Colonic mucosa (tissue), 4 donors: ENCODE measurements at regions not wholly inside any gene's neighbourhood (a gene's known extent, or its start where the extent isn't known, plus 50 kb on each side); places are given as distances from the start of the nearest gene placed in this dataset.
"Not testable (repeated sequence)": the region's sequence is repeated elsewhere in the genome, so short reads cannot be mapped to it uniquely, and the experiment has no call there.

ENCODE experiments used
- DNase-seq: peaks from one replicate; pipeline ENCODE4 v3.0.0-alpha.2; 2020
- H3K27ac ChIP-seq: fragments of 200-600 bp; one replicate; pipeline ENCODE4 v1.8.0; 2021
- H3K27me3 ChIP-seq: fragments of 200-600 bp; one replicate; pipeline ENCODE4 v1.8.0; 2021
- H3K36me3 ChIP-seq: fragments of 200-600 bp; one replicate; pipeline ENCODE4 v1.8.0; 2021
- H3K4me1 ChIP-seq: fragments of 200-600 bp; one replicate; pipeline ENCODE4 v1.8.0; 2021; ENCODE audit warnings: mild to moderate bottlenecking
- H3K4me3 ChIP-seq: fragments of 200-600 bp; one replicate; pipeline ENCODE4 v1.8.0; 2021
- H3K9ac ChIP-seq, 2 donors: one replicate each; pipeline ENCODE4 v1.7.0; 2013; ENCODE audit warnings: control low read depth in 2 of 2, low read depth in 2 of 2, low read length in 2 of 2
- H3K9me3 ChIP-seq: fragments of 200-600 bp; one replicate; pipeline ENCODE4 v1.8.0; 2021
- CTCF ChIP-seq: fragments of 200-600 bp; IDR thresholded peaks from one replicate; pipeline ENCODE4 v1.8.0; 2022; ENCODE audit warnings: antibody characterized with exemption, mild to moderate bottlenecking
- intact Hi-C: fragments of 100-400 bp; cut with DNase I; formaldehyde crosslinking; loops from one replicate; pipeline ENCODE4 v1.14.1; 2022
- donor health status: healthy.
- donor health status: DM: no; HTN: no; CAD: no.
- donor health status: DM: no; HTN: no; CAD: no.

GRCh38 chr22:25395915-25396314, 168.6 kb upstream of the GRK3 start:
- no peak overlapping the region for H3K27ac ChIP-seq
- H3K9me3 ChIP-seq = no peaks in the 10 kb centered on the region
- no peaks in the 10 kb centered on the region for H3K36me3 ChIP-seq
- H3K27me3 ChIP-seq = no peaks in the 10 kb centered on the region
- H3K4me3 ChIP-seq = no peak overlapping the region
- H3K4me1 ChIP-seq = no peaks in the 10 kb centered on the region
- intact Hi-C loops = no loop called here
- no peak overlapping the region for H3K9ac ChIP-seq
- no peak for DNase-seq
- TF ChIP-seq CTCF = no peak

DNA sequence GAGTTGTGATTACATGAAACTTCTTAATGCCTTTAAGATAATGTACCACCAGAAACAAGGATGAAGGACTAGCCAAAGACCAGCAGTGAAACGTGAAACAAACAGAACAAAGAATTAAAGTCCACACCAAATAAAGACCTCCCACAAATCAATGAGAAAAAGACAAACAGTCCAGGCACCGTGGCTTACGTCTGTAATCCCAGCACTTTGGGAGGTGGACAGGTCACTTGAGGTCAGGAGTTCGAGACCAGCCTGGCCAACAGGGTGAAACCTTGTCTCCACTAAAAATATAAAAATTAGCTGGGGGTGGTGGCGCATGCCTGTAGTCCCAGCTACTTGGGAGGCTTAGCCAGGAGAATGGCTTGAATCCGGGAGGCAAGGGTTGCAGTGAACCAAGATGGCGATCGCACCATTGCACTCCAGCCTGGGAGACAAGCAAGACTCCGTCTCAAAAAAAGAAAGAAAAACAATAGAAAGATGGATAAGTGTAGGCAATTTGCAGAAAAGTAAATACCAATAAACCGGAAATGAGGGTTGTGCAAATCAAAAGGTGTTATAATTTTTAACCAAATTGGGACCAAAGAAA, 167.8 kb upstream of the GRK3 start:
- no peak for DNase-seq
- H3K4me1 ChIP-seq = no peaks in the 10 kb centered on the region

GRCh38 chr22:25397616-25398015, 166.9 kb upstream of the GRK3 start:
- H3K4me3 ChIP-seq = no peak overlapping the region
- intact Hi-C loops = no loop called here
- no peaks in the 10 kb centered on the region for H3K27me3 ChIP-seq
- no peak for DNase-seq
- TF ChIP-seq CTCF = no peak
- no peaks in the 10 kb centered on the region for H3K4me1 ChIP-seq
- peak overlapping the region; percentile 44 for H3K27ac ChIP-seq
- no peak overlapping the region for H3K9ac ChIP-seq
- no peaks in the 10 kb centered on the region for H3K36me3 ChIP-seq
- no peaks in the 10 kb centered on the region for H3K9me3 ChIP-seq

More for the DNA sequence above, 167.8 kb upstream of the GRK3 start:
- Histone ChIP-seq H3K36me3 (no peaks in the 10 kb centered on the region), H3K4me3 (no peak overlapping the region), H3K27ac (no peak overlapping the region), H3K27me3 (no peaks in the 10 kb centered on the region), H3K9ac (no peak overlapping the region), H3K9me3 (no peaks in the 10 kb centered on the region)
- TF ChIP-seq CTCF = no peak
- intact Hi-C loops = no loop called here

DNA sequence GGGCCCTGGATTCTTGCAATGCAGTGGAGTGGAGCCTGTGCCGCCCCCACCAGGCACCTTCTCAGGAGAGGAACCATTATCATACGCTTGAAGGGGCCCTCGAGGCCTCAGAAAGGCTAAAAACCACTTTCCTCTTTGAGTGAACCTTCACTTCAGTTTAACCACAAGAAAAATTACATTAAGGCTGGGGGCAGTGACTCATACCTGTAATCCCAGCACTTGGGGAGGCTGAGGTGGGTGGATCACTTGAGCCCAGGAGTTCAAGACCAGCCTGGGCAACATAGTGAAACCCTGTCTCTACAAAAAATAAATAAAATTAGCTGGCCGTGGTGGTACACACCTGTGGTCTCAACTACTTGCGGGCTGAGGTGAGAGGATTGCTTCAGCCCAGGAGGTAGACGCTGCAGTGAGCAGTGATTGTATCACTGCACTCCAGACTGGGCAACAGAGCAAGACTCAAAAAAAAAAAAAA, 165.8 kb upstream of the GRK3 start:
- intact Hi-C loops, H3K9me3 ChIP-seq, H3K4me1 ChIP-seq, H3K36me3 ChIP-seq, DNase-seq, H3K27ac ChIP-seq, H3K27me3 ChIP-seq, H3K4me3 ChIP-seq: not testable (repeated sequence)
- peak overlapping the region in 1 of 2 donors; percentile 34 for H3K9ac ChIP-seq

GRCh38 chr22:25399649-25400151, 164.8 kb upstream of the GRK3 start:
- no peak for DNase-seq
- Histone ChIP-seq H3K36me3 (no peaks in the 10 kb centered on the region), H3K4me3 (no peak overlapping the region), H3K4me1 (no peaks in the 10 kb centered on the region), H3K27ac (no peak overlapping the region), H3K9me3 (no peaks in the 10 kb centered on the region), H3K9ac (peak overlapping the region in 1 of 2 donors; percentile 35), H3K27me3 (no peaks in the 10 kb centered on the region)
- TF ChIP-seq CTCF = no peak
- intact Hi-C loops = no loop called here

GRCh38 chr22:25402160-25402500, 162.3 kb upstream of the GRK3 start:
- no peak for TF ChIP-seq CTCF
- DNase-seq = no peak
- no peak overlapping the region for H3K27ac ChIP-seq
- no peaks in the 10 kb centered on the region for H3K27me3 ChIP-seq
- H3K4me1 ChIP-seq = no peaks in the 10 kb centered on the region
- H3K4me3 ChIP-seq = no peak overlapping the region
- peak overlapping the region in 1 of 2 donors; percentile 89 for H3K9ac ChIP-seq
- intact Hi-C loops = no loop called here
- no peaks in the 10 kb centered on the region for H3K36me3 ChIP-seq
- no peaks in the 10 kb centered on the region for H3K9me3 ChIP-seq
